HEK293 (cell line): ENCODE measurements at regions not wholly inside any gene's neighbourhood (a gene's known extent, or its start where the extent isn't known, plus 50 kb on each side); places are given as distances from the start of the nearest gene placed in this dataset.

Source experiments
- CTCF ChIA-PET: fragments of 350-600 bp; formaldehyde crosslinking; extraction: SDS; loops from one replicate; lab custom pipeline; 2021; ENCODE audit warnings: antibody characterized with exemption; lab: Yijun Ruan, JAX
- POLR2A ChIA-PET: fragments of 300-600 bp; formaldehyde crosslinking; extraction: SDS; loops from one replicate; lab custom pipeline; 2020; ENCODE audit warnings: antibody characterized with exemption, inconsistent platforms; lab: Yijun Ruan, JAX
- H3K27ac ChIP-seq: fragments of 200-500 bp; sonication (Bioruptor generic); 2 replicates; pipeline ENCODE4 v1.5.1; 2014; ENCODE audit warnings: low read depth, low read length, control low read depth, inconsistent platforms; ENCODE audit errors: extremely low read depth
- H3K36me3 ChIP-seq, 2 experiments: fragments of 200-500 bp in 1 of 2; sonication (Bioruptor generic) in 1 of 2; 1 replicate in 1 of 2; 2 replicates in 1 of 2; pipeline ENCODE4 v1.5.1; 2014 to 2017; ENCODE audit warnings: inconsistent platforms in 2 of 2, low read length in 2 of 2; ENCODE audit not compliant: control insufficient read depth in 2 of 2, insufficient read depth in 1 of 2
- H3K4me1 ChIP-seq: fragments of 200-500 bp; sonication (Bioruptor generic); 2 replicates; pipeline ENCODE4 v1.5.1; 2014; ENCODE audit warnings: mild to moderate bottlenecking, low read length, inconsistent platforms; ENCODE audit not compliant: control insufficient read depth, insufficient read depth
- H3K4me3 ChIP-seq: 2 replicates; pipeline ENCODE4 v1.5.1; 2011; ENCODE audit warnings: low read depth, mild to moderate bottlenecking, control low read depth, low read length, moderate library complexity
- H3K9me3 ChIP-seq: fragments of 200-500 bp; sonication (Bioruptor generic); 2 replicates; pipeline ENCODE4 v1.5.1; 2014; ENCODE audit warnings: low read depth, low read length, inconsistent platforms; ENCODE audit not compliant: control insufficient read depth, insufficient read depth
- BCL11B ChIP-seq: fragments of 450-650 bp; formaldehyde crosslinking; IDR thresholded peaks from 2 replicates; pipeline ENCODE4 v1.5.1; 2016; ENCODE audit warnings: low read depth, missing biosample characterization, missing genetic modification characterization
- HOXA7 ChIP-seq: sonication (generic); formaldehyde crosslinking; IDR thresholded peaks from 2 replicates; pipeline ENCODE4 v1.8.1; 2022; ENCODE audit warnings: missing genetic modification reagents, borderline replicate concordance
- PRDM10 ChIP-seq: fragments of 450-650 bp; formaldehyde crosslinking; IDR thresholded peaks from 2 replicates; pipeline ENCODE4 v1.5.1; 2016; ENCODE audit warnings: missing biosample characterization, missing genetic modification characterization
- RBAK ChIP-seq: fragments of 450-650 bp; formaldehyde crosslinking; IDR thresholded peaks from 2 replicates; pipeline ENCODE4 v1.5.1; 2016; ENCODE audit warnings: missing biosample characterization, missing genetic modification characterization
- SCRT2 ChIP-seq: fragments of 450-650 bp; formaldehyde crosslinking; IDR thresholded peaks from 2 replicates; pipeline ENCODE4 v1.5.1; 2016; ENCODE audit warnings: missing biosample characterization, missing genetic modification characterization
- ZFHX2 ChIP-seq: fragments of 450-650 bp; formaldehyde crosslinking; conservative IDR thresholded peaks from 2 replicates; pipeline ENCODE4 v1.5.1; 2016; ENCODE audit warnings: missing biosample characterization, missing genetic modification characterization
- ZFP3 ChIP-seq: fragments of 450-650 bp; formaldehyde crosslinking; IDR thresholded peaks from 2 replicates; pipeline ENCODE4 v1.5.1; 2016; ENCODE audit warnings: low read depth, missing biosample characterization, missing genetic modification characterization
- ZNF140 ChIP-seq: fragments of 450-650 bp; formaldehyde crosslinking; IDR thresholded peaks from 2 replicates; pipeline ENCODE4 v1.5.1; 2016; ENCODE audit warnings: missing biosample characterization, missing genetic modification characterization
- ZNF398 ChIP-seq: fragments of 450-650 bp; formaldehyde crosslinking; IDR thresholded peaks from 2 replicates; pipeline ENCODE4 v1.5.1; 2017; ENCODE audit warnings: missing biosample characterization, missing genetic modification characterization
- ZNF416 ChIP-seq: fragments of 450-650 bp; formaldehyde crosslinking; IDR thresholded peaks from 2 replicates; pipeline ENCODE4 v1.5.1; 2016; ENCODE audit warnings: missing biosample characterization, missing genetic modification characterization
- ZNF48 ChIP-seq: fragments of 450-650 bp; formaldehyde crosslinking; IDR thresholded peaks from 2 replicates; pipeline ENCODE4 v1.5.1; 2016; ENCODE audit warnings: missing biosample characterization, missing genetic modification characterization
- ZNF544 ChIP-seq: fragments of 450-650 bp; formaldehyde crosslinking; IDR thresholded peaks from 2 replicates; pipeline ENCODE4 v1.5.0; 2017; ENCODE audit warnings: missing biosample characterization, missing genetic modification characterization
- ZNF658 ChIP-seq: fragments of 450-650 bp; formaldehyde crosslinking; IDR thresholded peaks from 2 replicates; pipeline ENCODE4; 2016; ENCODE audit warnings: missing biosample characterization, missing genetic modification characterization
- ZNF692 ChIP-seq: fragments of 450-650 bp; formaldehyde crosslinking; IDR thresholded peaks from 2 replicates; pipeline ENCODE4 v1.5.1; 2016; ENCODE audit warnings: missing biosample characterization, missing genetic modification characterization
- TF ChIP-seq, protein P1 (sequence below): fragments of 450-650 bp; formaldehyde crosslinking; IDR thresholded peaks from 2 replicates; pipeline ENCODE4 v1.5.1; 2016; ENCODE audit warnings: missing biosample characterization, missing genetic modification characterization
- TF ChIP-seq, protein P2 (sequence below): fragments of 450-650 bp; formaldehyde crosslinking; IDR thresholded peaks from 2 replicates; pipeline ENCODE4; 2016; ENCODE audit warnings: missing biosample characterization, missing genetic modification characterization

DNA sequence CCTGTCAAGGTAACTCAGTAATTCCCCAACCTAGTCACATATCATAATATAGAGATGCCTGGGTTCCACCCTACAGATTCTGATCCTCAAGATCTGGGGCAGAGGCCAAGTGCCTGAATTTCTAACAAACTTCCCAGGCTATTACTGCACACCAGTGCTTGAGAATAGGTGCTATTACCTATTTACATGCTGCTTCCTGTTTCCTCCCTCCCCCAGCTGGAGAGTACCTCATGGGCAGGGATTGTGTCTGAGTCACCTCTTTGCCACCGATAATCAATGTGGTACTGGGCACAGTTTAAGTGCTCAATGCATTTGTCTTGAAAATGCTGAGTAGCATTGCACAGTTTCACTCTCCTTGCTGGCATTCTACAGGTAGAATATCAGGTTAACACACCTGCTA, 582.2 kb upstream of the CADM1 start:
- no peak for TF ChIP-seq ZFHX2 (tag by site-specific recombination)
- TF ChIP-seq PRDM10 (tag by site-specific recombination) = no peak
- TF ChIP-seq ZNF692 (tag by site-specific recombination) = no peak
- no peak for TF ChIP-seq RBAK (tag by site-specific recombination)
- TF ChIP-seq ZNF140 (tag by site-specific recombination) = no peak
- no peak for TF ChIP-seq ZFP3 (tag by site-specific recombination)
- TF ChIP-seq BCL11B = no peak
- no peak for TF ChIP-seq ZNF48 (tag by site-specific recombination)
- ChIA-PET CTCF (interaction anchor here (0.5 to 1.9 kb wide), 2 partner anchors 8 to 52 kb away, joined by 3 to 8 read pairs; no protein-coding TSS in a partner anchor), POLR2A (no interaction called here)
- Histone ChIP-seq H3K4me1 (no peaks in the 10 kb centered on the region), H3K27ac (no peak overlapping the region), H3K4me3 (no peak overlapping the region), H3K9me3 (no peaks in the 10 kb centered on the region), H3K36me3 (no peaks in the 10 kb centered on the region)

GRCh38 chr11:116085031-116085635, 580.9 kb upstream of the CADM1 start:
- Histone ChIP-seq H3K9me3 (no peaks in the 10 kb centered on the region), H3K4me1 (no peaks in the 10 kb centered on the region), H3K36me3 (no peaks in the 10 kb centered on the region), H3K27ac (no peak overlapping the region), H3K4me3 (no peak overlapping the region)
- TF ChIP-seq ZNF658 (tag by site-specific recombination) = no peak
- TF ChIP-seq SCRT2 (tag by site-specific recombination) = no peak
- TF ChIP-seq ZNF398 (tag by site-specific recombination) = no peak
- no peak for TF ChIP-seq ZNF544 (tag by site-specific recombination)
- TF ChIP-seq ZFHX2 (tag by site-specific recombination) = no peak
- TF ChIP-seq, protein P1, sequence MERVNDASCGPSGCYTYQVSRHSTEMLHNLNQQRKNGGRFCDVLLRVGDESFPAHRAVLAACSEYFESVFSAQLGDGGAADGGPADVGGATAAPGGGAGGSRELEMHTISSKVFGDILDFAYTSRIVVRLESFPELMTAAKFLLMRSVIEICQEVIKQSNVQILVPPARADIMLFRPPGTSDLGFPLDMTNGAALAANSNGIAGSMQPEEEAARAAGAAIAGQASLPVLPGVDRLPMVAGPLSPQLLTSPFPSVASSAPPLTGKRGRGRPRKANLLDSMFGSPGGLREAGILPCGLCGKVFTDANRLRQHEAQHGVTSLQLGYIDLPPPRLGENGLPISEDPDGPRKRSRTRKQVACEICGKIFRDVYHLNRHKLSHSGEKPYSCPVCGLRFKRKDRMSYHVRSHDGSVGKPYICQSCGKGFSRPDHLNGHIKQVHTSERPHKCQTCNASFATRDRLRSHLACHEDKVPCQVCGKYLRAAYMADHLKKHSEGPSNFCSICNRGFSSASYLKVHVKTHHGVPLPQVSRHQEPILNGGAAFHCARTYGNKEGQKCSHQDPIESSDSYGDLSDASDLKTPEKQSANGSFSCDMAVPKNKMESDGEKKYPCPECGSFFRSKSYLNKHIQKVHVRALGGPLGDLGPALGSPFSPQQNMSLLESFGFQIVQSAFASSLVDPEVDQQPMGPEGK (tag by site-specific recombination) = no peak
- no peak for TF ChIP-seq ZNF48 (tag by site-specific recombination)
- no peak for TF ChIP-seq HOXA7
- TF ChIP-seq, protein P2, sequence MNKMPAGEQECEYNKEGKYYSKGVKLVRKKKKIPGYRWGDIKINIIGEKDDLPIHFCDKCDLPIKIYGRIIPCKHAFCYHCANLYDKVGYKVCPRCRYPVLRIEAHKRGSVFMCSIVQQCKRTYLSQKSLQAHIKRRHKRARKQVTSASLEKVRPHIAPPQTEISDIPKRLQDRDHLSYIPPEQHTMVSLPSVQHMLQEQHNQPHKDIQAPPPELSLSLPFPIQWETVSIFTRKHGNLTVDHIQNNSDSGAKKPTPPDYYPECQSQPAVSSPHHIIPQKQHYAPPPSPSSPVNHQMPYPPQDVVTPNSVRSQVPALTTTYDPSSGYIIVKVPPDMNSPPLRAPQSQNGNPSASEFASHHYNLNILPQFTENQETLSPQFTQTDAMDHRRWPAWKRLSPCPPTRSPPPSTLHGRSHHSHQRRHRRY (tag by site-specific recombination) = no peak
- no peak for TF ChIP-seq ZNF416 (tag by site-specific recombination)
- CTCF ChIA-PET = interaction anchor here (0.6 to 0.7 kb wide), 3 partner anchors 23 to 132 kb away, joined by 3 to 5 read pairs (median 4); no protein-coding TSS in a partner anchor
- POLR2A ChIA-PET = no interaction called here
